ENCODE measurements at regions not wholly inside any gene's neighbourhood (a gene's known extent, or its start where the extent isn't known, plus 50 kb on each side); places are given as distances from the start of the nearest gene placed in this dataset.

- no peak for DNase-seq
Observed at GRCh38 chr22:46079093-46079860, 71.0 kb upstream of the PPARA start.

- DNase-seq = no peak
Observed at GRCh38 chr22:46079861-46080821, 70.2 kb upstream of the PPARA start.

- DNase-seq = no peak
Observed at GRCh38 chr22:46081036-46081830, 69.1 kb upstream of the PPARA start.

GRCh38 chr22:46081831-46082210 lies 68.5 kb upstream of the PPARA start:
- DNase-seq = no peak

- DNase-seq = no peak
Observed at GRCh38 chr22:46082633-46083032, 67.7 kb upstream of the PPARA start.

GRCh38 chr22:46083383-46084350 lies 66.7 kb upstream of the PPARA start:
- no peak for DNase-seq

GRCh38 chr22:46084376-46084775 lies 66.0 kb upstream of the PPARA start:
- DNase-seq = no peak

- DNase-seq = no peak
Observed at GRCh38 chr22:46084943-46085827, 65.1 kb upstream of the PPARA start.

- no peak for DNase-seq
Observed at GRCh38 chr22:46085828-46086576, 64.3 kb upstream of the PPARA start.

- DNase-seq = no peak
Observed at GRCh38 chr22:46086577-46087335, 63.6 kb upstream of the PPARA start.

GRCh38 chr22:46087336-46087690 lies 63.0 kb upstream of the PPARA start:
- DNase-seq = no peak

- DNase-seq = no peak
Observed at GRCh38 chr22:46087816-46088277, 62.5 kb upstream of the PPARA start.

GRCh38 chr22:46088541-46089311 lies 61.6 kb upstream of the PPARA start:
- DNase-seq = no peak

- DNase-seq = no peak
Observed at GRCh38 chr22:46089426-46090035, 60.8 kb upstream of the PPARA start.

GRCh38 chr22:46090036-46090591 lies 60.2 kb upstream of the PPARA start:
- no peak for DNase-seq

- no peak for DNase-seq
Observed at GRCh38 chr22:46090631-46091201, 59.6 kb upstream of the PPARA start.

- no peak for DNase-seq
Observed at GRCh38 chr22:46091277-46091977, 58.9 kb upstream of the PPARA start.

Measured in stimulated activated CD4-positive, alpha-beta T cell treated with anti-CD3 and anti-CD28 coated beads, Interleukin-15, amount 100 ng/mL, for 24 hours (primary cell).